Liver (tissue), 3 donors: ENCODE measurements at regions not wholly inside any gene's neighbourhood (a gene's known extent, or its start where the extent isn't known, plus 50 kb on each side); places are given as distances from the start of the nearest gene placed in this dataset.

ENCODE experiments used
- CTCF ChIP-seq: fragments of 150-350 bp; IDR thresholded peaks from 2 replicates; pipeline ENCODE4 v1.5.1; 2017; ENCODE audit warnings: improper control_type of control experiment, low read depth, low read length; ENCODE audit not compliant: missing input control
- FOXA1 ChIP-seq: IDR thresholded peaks from 2 replicates; pipeline ENCODE4 v1.6.1; 2016; ENCODE audit warnings: antibody characterized with exemption
- GABPA ChIP-seq, 2 donors: IDR thresholded peaks in 1 of 2; conservative IDR thresholded peaks in 1 of 2; 2 replicates each; pipeline ENCODE4 v1.6.1; 2016; ENCODE audit warnings: antibody characterized with exemption in 2 of 2, mild to moderate bottlenecking in 1 of 2, moderate library complexity in 1 of 2
- MAX ChIP-seq: IDR thresholded peaks from 2 replicates; pipeline ENCODE4 v1.6.1; 2016; ENCODE audit warnings: antibody characterized with exemption
- TAF1 ChIP-seq: conservative IDR thresholded peaks from 2 replicates; pipeline ENCODE4 v1.6.1; 2016; ENCODE audit warnings: antibody characterized with exemption, mild to moderate bottlenecking
- donor health status: healthy.
- donor health status: healthy.

GRCh38 chr1:240021709-240022108, 70.0 kb upstream of the FMN2 start:
- no peak for TF ChIP-seq CTCF
- no peak for TF ChIP-seq FOXA1
- TF ChIP-seq MAX = no peak
- TF ChIP-seq GABPA (IDR thresholded peaks at IDR 0.05 in 1 of 2, conservative IDR thresholded peaks at IDR 0.05 in 1 of 2) = no peak
- TF ChIP-seq TAF1 = no peak
